CD4-positive, alpha-beta T cell treated with Interleukin-17A for 1 hour (primary cell): ENCODE measurements at regions not wholly inside any gene's neighbourhood (a gene's known extent, or its start where the extent isn't known, plus 50 kb on each side); places are given as distances from the start of the nearest gene placed in this dataset.

ENCODE experiments used
- DNase-seq: peaks from one replicate; pipeline ENCODE4 v3.0.0-alpha.2; 2020

DNA sequence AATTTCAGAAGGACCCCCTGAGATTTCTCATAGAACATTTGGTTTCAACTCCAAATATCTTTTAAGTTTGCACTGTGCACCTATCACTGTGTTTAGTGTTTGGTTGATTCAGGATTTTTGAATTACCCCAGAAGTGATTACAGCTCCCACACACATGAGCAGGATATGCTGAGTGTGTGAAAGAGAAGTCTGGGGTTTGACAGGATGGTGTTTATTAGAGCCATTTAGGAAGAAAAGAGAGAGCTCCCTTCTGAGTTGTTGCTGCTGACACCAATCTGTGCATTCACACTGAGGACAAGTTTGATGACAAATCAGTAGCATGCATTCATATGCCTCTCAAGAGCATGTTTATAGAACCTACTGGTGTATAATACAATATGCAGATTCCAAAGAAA, 118.1 kb downstream of the RPL22L1 start:
- DNase-seq = no peak

DNA sequence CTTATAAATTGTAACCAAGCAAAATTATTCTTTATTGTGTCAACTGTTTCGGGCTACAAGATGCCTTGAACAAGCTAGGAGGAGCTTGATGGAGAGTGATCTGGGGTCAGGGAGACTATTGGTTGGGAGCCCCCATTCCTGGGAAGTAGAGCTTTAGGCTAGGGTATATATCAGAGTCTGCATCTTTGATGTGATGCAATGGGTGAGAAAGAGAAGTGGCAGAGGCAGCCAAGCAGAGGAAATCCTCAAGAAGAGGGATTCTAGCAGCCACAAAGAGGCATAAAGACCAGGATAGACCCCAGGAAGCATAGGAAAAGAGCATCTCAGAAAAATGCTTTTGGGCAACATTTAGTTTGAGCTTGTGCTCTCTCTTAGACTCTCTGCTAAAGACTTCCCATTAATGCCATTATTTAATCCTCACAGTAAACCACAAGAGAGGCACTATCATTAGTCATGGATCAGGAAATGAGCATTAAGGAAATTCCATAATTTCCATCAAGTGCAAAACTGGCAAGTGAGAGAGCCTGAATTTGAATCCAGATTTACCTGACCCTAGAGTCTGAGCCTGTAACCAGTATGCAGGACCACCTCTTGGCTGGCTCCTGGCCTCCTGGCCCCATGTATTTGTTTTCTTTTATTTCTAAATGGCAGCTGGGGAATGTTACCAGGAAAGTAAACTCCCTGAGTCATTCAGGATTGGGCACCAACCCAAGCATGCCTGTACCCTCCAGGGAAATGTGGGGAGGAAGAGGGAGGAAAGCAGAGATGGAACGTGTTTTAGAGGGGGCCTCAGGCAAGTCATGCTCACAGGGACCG, 118.7 kb downstream of the RPL22L1 start:
- no peak for DNase-seq

DNA sequence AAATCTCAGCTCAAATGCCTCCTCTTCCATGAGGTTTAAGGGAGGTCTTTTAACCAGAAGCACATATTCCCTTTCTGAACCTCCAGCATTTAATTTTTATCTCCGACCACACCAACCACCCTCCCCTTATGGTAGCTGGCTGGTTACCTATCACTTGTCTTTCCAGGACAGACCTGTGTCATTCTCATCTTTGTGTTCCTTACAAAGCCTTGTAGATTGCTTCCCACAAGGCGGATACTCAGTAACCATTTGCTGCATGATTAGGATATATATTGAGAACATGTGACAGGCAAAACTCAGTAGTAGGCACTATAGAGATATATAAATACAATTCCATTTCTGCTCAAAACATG, 119.5 kb downstream of the RPL22L1 start:
- no peak for DNase-seq

GRCh38 chr3:170749765-170750477, 120.1 kb downstream of the RPL22L1 start:
- no peak for DNase-seq

DNA sequence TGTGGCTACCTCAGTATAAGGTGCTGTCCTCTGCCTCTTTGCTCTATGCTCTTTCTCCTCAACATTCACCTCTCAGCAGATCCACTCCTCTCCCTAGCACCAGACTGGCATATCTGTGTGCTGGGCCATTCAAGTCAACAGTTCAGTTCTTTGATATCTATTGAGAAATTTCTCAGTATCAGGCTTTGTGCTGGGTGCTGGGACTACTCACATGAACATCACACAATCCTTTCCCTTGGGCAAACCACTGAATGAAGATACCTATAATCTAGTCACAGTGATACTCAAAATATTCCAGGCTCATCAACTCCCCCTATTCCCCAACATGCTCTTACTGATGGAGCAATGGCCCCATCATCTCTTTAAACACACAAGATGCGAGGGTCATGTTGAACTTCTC, 120.8 kb downstream of the RPL22L1 start:
- no peak for DNase-seq

GRCh38 chr3:170746175-170746942, 123.6 kb downstream of the RPL22L1 start:
- DNase-seq = no peak

DNA sequence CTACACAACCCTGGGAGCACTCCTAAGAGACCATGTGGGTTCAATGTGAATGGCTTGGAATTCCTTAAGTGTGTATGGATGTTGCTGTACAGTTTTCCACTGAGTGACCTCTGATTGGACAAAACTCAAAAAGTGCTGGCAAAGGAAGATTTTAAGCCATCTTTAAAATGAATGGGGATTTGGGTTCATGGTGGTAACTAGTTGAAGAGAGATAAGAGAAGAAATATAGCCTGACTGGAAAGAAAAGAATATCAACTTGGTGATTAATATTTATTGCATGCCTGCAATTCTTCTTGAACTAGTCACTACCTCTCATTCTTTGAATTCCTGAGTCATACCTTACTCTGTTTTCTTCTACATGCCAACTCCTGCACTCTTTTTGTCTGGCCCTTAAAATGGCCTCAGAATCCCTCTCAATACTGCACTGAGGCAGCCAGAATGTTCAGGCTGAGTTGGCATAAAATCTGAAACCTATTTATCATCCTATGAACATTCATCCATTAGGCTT, 124.7 kb downstream of the RPL22L1 start:
- no peak for DNase-seq

- DNase-seq = no peak
These were observed 128.1 kb downstream of the RPL22L1 start for GRCh38 chr3:170741756-170742529.

GRCh38 chr3:170740726-170741591, 129.0 kb downstream of the RPL22L1 start:
- no peak for DNase-seq

- DNase-seq = no peak
These were observed 129.7 kb downstream of the RPL22L1 start for GRCh38 chr3:170740285-170740684.

GRCh38 chr3:170739410-170739809, 130.6 kb downstream of the RPL22L1 start:
- DNase-seq = no peak

DNA sequence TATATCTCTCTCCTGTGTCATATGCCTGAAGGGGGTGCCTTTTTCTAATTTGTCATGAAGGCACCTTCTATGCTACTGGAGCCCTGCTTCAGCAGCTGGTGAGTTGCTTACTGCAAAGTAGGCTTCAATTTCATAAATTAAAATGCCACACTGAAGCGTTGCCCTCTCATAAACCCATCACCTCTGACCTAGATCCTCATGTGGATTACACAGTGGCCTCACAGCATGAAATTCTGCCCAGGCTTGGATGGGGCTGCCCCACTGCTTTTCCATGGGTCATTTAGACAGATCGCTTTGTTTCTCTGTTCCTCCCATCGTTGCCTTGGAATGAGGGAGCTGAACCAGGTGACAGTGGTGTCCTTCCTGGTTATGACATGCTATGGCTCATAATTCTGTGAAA, 131.2 kb downstream of the RPL22L1 start:
- DNase-seq = no peak

DNA sequence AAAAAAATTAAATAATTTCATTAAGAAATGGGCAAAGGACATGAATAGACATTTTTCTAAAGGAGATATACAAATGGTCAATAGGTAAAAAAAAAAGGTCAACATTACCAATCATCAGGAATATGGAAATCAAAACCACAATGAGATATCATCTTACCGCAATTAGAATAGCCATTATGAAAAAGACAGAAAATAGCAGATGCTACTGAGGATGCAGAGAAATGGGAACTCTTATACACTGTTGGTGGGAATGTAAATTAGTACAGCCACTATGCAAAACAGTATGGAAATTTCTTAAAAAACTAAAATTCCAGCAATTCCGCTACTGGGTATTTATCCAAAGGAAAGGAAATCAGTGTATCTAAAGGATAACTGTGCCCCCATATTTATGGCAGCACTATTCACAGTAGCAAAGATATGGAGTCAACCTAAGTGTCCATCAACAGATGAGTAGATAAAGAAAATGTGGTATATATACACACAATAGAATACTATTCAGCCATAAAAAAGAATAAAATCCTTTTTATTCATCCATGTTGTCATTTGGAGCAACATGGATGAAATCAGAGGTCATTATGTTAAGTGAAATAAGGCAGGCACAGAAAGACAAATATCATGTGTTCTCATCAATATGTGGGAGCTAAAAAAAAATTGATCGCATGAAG, 132.4 kb downstream of the RPL22L1 start:
- no peak for DNase-seq

- DNase-seq = no peak
These were observed 134.2 kb downstream of the RPL22L1 start for GRCh38 chr3:170735821-170736220.

DNA sequence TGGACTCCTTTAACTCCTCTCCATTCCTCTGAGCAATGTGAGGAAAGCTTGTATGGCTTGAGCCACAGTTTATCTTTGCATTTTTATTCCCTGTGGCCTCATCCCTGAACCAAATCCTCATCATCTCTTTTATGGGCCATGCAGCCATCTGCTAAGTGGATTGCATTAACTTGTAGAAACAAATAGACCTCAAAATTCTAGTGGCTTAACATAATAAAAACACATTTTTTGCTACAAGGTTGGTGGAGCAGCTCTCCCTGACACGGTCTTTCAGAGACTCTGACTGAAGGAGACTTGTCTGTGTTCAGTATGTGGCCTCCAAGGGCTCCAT, 135.3 kb downstream of the RPL22L1 start:
- DNase-seq = no peak

- no peak for DNase-seq
These were observed 135.8 kb downstream of the RPL22L1 start for GRCh38 chr3:170734043-170734734.

GRCh38 chr3:170732660-170733245, 137.2 kb downstream of the RPL22L1 start:
- no peak for DNase-seq

- DNase-seq = no peak
These were observed 138.7 kb downstream of the RPL22L1 start for GRCh38 chr3:170731281-170731680.

GRCh38 chr3:170730071-170730812, 139.8 kb downstream of the RPL22L1 start:
- DNase-seq = no peak

GRCh38 chr3:170728181-170728580, 141.8 kb downstream of the RPL22L1 start:
- no peak for DNase-seq
